Fibroblast of peridontal ligament (primary cell): ENCODE measurements at regions not wholly inside any gene's neighbourhood (a gene's known extent, or its start where the extent isn't known, plus 50 kb on each side); places are given as distances from the start of the nearest gene placed in this dataset.
"Not testable (repeated sequence)": the region's sequence is repeated elsewhere in the genome, so short reads cannot be mapped to it uniquely, and the experiment has no call there.

Experiments used
- DNase-seq: peaks from one replicate; pipeline ENCODE4 v3.0.0-alpha.2; 2010; ENCODE audit errors: extremely low read depth

- DNase-seq: peak; percentile 99
Measured at GRCh38 chr4:126916626-126917140, 716.1 kb upstream of the INTU start.

GRCh38 chr4:126922328-126922938, 710.3 kb upstream of the INTU start:
- not testable (repeated sequence) for DNase-seq

- DNase-seq: no peak
Measured at GRCh38 chr4:126924237-126924636, 708.5 kb upstream of the INTU start.

- DNase-seq: not testable (repeated sequence)
Measured at GRCh38 chr4:126930059-126930458, 702.7 kb upstream of the INTU start.

- no peak for DNase-seq
Measured at GRCh38 chr4:126935801-126936200, 697.0 kb upstream of the INTU start.

- DNase-seq: no peak
Measured at GRCh38 chr4:126937342-126937741, 695.4 kb upstream of the INTU start.

DNA sequence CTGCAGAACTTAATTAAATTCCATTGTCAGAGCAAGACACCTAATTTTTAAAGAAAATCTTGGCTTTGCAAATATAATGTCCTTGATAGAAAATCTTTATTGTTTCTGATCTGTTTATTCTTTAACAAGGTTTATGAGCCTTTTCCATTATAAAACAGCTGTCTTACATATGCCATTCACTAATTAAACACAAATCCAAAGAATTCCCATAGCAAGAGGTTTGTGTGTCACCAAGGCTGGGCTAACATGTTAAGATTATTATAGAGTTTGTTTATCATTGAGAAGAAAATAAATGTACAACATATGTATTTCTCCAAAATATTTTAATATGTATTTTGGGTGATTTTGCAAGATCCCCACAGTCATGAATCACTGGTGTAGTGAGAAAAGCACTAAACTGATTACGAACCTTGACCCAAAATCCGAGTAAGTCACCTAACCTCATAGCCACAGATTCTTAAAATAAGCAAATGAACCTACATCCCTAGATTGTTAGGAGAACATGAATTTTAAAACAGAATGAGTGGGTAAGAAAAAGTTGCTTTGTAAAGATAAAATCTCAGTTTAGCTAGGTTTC, 694.8 kb upstream of the INTU start:
- peak; percentile 76 for DNase-seq

DNA sequence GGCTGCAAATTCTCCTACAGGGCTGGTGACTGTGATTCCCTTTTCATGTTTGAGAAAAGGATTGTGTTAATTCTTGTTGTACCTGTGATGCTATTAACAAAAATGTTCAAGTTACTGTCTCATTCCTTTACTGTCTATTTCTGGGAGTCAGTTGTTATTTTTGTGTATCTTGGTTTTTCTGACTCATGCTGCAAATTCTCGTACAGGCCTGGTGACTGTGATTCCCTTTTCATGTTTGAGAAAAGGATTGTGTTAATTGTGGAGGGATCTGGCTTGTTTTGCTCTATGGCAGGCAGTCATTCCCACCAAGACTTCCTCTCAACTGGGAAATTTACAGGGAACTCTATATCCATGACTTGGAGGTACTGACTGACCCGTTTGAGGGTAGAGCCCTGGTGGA, 693.4 kb upstream of the INTU start:
- peak; percentile 51 for DNase-seq

DNA sequence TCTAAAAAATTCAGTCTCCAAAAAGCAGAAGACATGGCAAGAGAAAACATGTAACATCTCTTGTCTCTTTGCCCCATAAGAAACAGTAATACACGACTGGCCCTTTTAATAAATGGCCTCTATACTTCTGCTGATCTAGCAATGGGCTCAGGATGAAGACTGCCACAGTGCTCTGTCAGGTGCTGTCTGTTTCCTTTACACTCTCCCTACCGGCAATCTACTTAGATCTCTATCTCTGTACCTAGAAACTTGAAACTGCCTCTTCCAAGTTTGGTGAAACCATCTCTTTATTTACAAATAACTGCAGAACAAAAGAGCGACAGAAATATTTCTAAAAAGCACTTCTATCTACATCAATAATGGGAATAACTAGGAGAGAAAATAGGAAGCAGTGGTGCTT, 685.2 kb upstream of the INTU start:
- DNase-seq: no peak

DNA sequence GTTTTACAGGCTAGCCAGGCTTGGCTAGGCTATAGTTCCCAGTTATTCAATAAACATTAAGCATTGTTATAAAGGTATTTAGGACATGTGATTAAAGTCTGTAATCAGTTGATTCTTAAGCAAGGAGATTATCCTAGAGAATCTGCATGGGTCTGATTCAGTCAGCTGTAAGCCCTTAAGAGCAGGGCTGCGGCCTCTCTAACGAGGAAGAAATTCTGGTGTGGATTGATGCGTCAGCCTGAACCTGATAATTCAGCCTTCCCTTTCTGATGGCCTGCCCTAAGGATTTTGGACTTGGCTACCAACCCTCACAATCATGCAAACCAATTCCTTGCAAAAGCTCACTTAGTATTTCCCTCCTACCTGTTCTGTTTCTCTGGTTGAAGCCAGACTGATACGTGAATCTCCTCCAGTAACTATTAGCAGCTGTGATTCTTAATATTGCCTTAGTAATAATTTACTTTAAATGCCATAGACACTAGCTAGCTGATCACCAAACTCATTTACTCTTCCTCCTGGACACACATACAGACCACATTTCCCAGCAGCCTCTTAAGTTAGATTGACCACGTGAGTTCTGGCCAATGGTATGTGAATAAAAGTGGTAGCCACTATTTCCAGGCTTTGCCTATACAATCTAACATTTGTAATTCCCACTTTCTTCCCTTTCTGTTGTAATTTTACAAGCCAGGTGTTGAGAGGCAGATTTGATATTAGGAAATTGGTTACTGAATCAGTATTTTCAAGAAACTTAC, 678.0 kb upstream of the INTU start:
- no peak for DNase-seq

DNA sequence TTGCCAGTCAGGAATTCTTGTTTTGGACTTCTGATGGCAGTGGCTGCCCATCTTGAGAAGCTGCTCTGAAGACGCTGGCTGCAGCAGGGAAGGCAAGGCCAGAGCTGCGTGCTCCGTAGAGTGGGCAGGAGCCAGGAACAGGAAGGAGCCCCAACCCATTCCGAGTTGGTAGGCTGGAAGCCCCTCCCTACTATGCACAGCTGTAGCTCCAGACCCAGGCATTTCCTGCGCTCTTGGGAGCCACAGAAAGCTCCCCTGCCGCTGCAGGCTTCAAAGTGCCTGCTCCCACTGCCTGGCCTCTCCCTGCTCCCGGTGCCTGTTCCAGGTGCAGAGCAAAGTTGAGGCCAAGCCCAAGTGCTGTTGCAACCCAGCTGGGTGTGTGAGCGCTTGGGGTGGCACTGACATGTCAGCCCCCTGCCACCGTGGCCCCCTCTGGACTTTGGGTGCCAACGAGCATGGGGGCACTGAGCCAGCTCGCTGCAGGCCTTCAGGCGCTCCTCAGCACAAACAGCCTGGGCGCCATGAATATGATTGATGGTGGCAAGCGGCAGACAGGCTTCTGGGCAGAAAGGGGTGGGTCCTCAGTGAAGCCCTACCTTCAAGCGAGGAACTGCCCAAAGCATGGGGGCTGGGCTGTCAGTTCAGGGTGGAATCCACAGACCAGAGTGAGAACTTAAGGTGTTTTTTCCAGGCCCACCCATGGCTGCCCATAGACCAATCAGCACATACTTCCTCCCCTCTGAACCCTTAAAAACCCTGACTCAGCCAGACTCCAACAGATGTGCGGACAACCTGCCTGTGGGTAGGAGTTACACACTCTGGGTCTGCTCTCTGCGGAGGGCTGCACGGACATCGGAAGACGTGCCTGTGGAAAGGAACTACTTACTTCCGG, 677.2 kb upstream of the INTU start:
- DNase-seq: no peak

- no peak for DNase-seq
Measured at GRCh38 chr4:126956184-126956897, 676.4 kb upstream of the INTU start.

GRCh38 chr4:126957556-126957955, 675.2 kb upstream of the INTU start:
- DNase-seq: peak; percentile 67

- DNase-seq: peak; percentile 18
Measured at GRCh38 chr4:126957987-126958386, 674.8 kb upstream of the INTU start.

DNA sequence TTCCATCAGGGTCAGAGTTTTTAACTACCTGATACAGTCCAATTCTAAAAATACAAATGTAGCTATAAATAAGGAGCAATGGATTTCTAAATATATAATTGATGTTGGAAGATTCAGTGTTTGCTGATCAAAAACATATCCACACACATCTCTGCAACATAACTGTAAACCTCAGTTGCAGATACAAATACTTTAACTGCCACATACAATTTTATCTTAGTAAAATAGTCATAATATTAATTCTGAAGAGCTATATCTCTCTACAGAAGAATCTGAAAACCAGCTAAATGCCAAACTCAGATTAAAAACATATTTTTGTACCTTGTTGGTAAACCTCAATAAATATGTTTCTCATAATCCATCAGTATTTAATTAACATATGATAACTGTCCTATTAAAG, 674.3 kb upstream of the INTU start:
- DNase-seq: peak; percentile 14

DNA sequence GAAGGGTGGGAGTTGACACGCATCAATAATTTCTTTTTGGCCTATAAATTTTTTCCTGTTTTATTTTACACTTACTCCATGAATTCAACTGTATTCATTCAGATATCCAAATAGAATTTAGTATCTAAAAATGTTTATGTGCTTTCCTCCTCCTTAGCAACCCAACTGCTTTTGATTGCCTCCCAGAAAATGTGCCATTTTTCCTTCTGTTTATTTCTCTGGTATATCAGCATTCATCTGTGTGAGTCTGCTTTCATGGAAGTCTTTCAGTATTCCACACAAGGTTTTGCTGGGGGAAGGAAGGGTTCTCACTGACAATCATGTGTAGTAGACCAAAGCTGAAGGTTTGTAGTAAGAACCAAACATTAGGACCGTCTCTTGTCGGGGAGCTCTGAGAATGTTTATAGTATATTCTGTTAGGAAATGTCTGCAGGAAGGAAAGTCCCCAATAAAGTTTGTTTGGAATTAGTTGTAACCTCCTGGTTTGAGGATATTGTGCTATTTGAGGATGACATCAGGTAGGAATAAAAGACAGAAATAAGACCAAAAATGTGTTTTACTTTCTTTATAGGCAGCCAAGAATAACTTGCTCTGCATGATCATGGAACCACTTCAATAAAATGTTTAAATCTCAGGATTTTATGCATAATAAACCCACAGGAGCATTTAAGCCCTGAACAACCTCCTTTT, 673.6 kb upstream of the INTU start:
- peak; percentile 14 for DNase-seq

- DNase-seq: no peak
Measured at GRCh38 chr4:126960760-126961159, 672.0 kb upstream of the INTU start.

DNA sequence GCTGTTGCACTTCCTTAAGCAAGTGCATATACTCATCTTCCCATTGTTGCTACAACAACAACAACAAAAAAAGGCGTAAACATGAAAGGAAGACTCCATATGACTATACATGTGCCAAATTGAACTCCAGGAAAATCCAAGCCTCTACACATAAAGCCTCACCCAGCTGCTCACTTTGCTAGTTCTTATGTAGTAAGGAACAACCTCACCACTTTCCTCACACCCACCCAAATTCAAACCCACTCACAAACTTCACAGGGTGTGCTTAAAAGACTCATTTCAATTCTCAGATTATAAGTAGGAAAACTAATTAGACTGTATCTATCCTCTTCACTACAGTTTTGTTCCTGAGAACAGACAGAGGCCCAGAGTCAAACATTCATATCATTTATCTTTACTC, 671.1 kb upstream of the INTU start:
- DNase-seq: no peak

DNA sequence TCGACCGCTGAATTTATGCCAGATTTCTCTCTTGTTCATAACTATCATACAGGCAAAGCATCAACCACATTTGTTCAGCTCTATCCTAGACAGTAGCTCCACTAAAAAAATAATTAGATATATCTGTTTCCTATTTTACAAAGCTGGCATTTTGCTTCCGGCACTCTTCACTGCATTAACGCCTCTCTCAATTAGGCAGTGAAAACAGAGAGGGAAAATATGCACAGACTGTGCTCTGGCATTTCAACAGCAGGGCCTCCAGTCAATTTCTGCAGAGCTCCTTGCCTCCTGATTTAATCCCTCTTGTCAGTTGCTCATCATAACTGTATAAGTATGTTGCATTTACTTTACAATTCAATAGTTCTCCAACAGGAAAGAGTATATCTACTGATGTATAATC, 666.9 kb upstream of the INTU start:
- no peak for DNase-seq

- DNase-seq: no peak
Measured at GRCh38 chr4:126969360-126970235, 663.2 kb upstream of the INTU start.
